ENCODE measurements at regions not wholly inside any gene's neighbourhood (a gene's known extent, or its start where the extent isn't known, plus 50 kb on each side); places are given as distances from the start of the nearest gene placed in this dataset.

DNA sequence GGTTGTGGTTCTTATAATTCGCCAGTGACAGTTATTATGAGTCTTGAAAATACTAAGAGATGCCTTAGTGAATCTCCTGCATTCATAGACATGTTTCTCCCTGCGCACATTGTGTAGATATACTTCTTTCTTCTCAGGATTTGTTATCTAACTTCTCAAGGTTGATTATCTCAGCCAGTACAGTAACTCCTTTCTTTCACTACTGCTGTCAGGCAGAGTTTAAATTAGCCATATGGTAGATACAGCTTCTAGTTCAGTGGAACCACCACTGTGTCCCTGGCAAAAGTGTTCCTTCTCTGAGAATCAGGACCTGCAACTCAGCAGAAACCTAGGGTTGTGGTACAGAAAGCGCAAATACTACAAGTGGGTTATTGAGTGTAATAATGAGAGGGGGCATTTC is 175.0 kb upstream of the SGO1 start:
- Histone ChIP-seq H3K27me3 (no peaks in the 10 kb centered on the region), H3K36me3 (no peaks in the 10 kb centered on the region), H3K9me3 (no peaks in the 10 kb centered on the region), H3K4me3 (ENCODE audit: low read depth, low read length) (no peak overlapping the region), H3K4me1 (no peaks in the 10 kb centered on the region)
- TF ChIP-seq CTCF (IDR thresholded peaks at IDR 0.05; ENCODE audit: low read depth, low read length), result no peak
- no peak for DNase-seq

DNA sequence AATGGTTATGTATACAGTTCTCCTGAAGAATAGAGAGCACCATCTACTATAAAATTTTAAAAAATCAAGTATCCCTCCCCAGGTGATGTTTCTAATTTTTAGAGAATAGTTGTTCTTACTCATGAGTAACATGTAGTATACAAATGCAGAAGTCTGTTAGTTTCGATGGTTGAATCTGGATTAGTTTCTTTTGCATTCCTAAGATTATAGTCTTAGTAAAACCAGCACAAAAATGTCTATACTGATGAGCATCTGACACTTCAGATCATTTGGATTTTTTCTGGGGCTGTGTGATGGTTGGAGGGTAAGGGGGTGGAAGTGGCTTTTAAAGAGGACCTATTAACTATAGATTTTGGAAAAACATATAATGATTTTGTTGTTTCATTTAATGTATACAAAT is 167.3 kb upstream of the SGO1 start:
- H3K27me3 ChIP-seq, result no peaks in the 10 kb centered on the region
- no peak for DNase-seq
- TF ChIP-seq CTCF (IDR thresholded peaks at IDR 0.05; ENCODE audit: low read depth, low read length), result no peak
- H3K4me1 ChIP-seq, result no peaks in the 10 kb centered on the region
- no peak overlapping the region for H3K4me3 ChIP-seq (ENCODE audit: low read depth, low read length)
- H3K9me3 ChIP-seq, result no peaks in the 10 kb centered on the region
- no peaks in the 10 kb centered on the region for H3K36me3 ChIP-seq

DNA sequence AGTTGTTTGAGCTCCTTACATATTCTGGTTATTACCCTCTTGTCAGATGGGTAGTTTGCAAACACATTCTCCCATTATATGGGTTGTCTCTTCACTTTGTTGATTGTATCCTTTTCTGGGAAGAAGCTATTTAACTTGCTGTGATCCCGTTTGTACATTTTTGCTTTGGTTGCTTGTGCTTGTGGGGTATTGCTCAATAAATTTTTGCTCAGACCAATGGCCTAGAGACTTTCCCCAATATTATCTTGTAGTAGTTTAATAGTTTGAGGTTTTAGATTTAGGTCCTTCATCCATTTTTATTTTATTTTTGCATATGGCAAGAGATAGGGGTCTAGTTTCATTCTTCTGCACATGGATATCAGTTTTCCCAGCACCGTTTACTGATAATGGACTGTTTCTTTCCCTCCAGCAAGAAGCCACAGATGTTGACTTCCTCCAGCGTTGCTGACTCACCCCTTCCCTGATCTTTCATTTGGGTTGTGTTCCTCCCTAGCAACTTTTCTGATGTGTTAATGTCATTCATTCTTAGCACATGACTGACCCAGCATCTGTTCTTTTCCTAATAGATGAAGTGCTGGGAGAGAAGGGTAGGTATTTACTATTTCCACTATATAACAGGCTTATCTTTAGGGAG is 166.7 kb upstream of the SGO1 start:
- TF ChIP-seq CTCF (IDR thresholded peaks at IDR 0.05; ENCODE audit: low read depth, low read length), result no peak
- no peaks in the 10 kb centered on the region for H3K27me3 ChIP-seq
- H3K9me3 ChIP-seq, result no peaks in the 10 kb centered on the region
- H3K36me3 ChIP-seq, result no peaks in the 10 kb centered on the region
- DNase-seq, result no peak
- H3K4me3 ChIP-seq (ENCODE audit: low read depth, low read length), result no peak overlapping the region
- no peaks in the 10 kb centered on the region for H3K4me1 ChIP-seq

DNA sequence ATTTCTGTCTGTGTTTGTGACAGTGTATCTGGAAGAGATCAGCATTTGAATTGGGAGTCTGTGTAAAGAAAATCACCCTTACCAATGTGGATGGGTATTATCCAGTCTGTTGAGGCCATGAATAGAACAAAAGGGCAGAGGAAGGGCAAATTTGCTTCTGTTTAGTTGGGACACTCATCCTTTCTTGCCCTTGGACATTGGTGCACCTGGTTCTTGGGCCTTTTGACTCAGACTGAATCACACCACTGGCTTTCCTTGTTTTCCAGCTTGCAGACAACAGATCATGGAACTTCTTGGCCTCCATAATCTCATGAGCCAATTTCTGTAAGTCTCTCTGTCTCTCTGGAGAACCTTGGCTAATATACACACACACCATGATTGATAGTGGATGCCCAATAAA is 164.4 kb upstream of the SGO1 start:
- Histone ChIP-seq H3K4me3 (ENCODE audit: low read depth, low read length) (no peak overlapping the region), H3K4me1 (no peaks in the 10 kb centered on the region), H3K36me3 (no peaks in the 10 kb centered on the region), H3K9me3 (no peaks in the 10 kb centered on the region), H3K27me3 (no peaks in the 10 kb centered on the region)
- TF ChIP-seq CTCF (IDR thresholded peaks at IDR 0.05; ENCODE audit: low read depth, low read length), result no peak
- no peak for DNase-seq

GRCh38 chr3:20346916-20347315 is 160.9 kb upstream of the SGO1 start:
- no peaks in the 10 kb centered on the region for H3K27me3 ChIP-seq
- TF ChIP-seq CTCF (IDR thresholded peaks at IDR 0.05; ENCODE audit: low read depth, low read length), result no peak
- H3K36me3 ChIP-seq, result no peaks in the 10 kb centered on the region
- no peak overlapping the region for H3K4me3 ChIP-seq (ENCODE audit: low read depth, low read length)
- no peaks in the 10 kb centered on the region for H3K9me3 ChIP-seq
- DNase-seq, result no peak
- H3K4me1 ChIP-seq, result no peaks in the 10 kb centered on the region

DNA sequence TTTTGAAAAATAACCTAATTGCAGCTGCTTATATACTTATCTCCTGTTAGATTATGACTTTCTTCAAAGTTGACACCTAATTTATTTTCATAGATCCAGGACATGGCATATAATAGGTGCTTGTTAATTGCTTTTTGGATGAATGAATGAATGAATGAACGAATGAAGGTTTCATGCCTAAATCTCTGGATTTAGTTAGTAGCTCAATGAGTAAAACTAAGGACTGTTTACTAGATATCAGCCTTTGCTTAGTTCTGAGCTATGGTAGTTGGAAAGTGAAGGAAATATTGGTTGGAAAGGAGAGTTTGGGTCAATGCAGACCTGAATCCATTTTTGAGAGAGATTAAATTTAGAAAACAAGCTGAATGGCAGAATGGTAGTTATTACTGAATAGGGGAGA is 160.4 kb upstream of the SGO1 start:
- no peak for TF ChIP-seq CTCF (IDR thresholded peaks at IDR 0.05; ENCODE audit: low read depth, low read length)
- H3K9me3 ChIP-seq, result no peaks in the 10 kb centered on the region
- H3K36me3 ChIP-seq, result no peaks in the 10 kb centered on the region
- DNase-seq, result no peak
- H3K4me3 ChIP-seq (ENCODE audit: low read depth, low read length), result no peak overlapping the region
- no peaks in the 10 kb centered on the region for H3K4me1 ChIP-seq
- no peaks in the 10 kb centered on the region for H3K27me3 ChIP-seq

All from BE2C (cell line).